Smooth muscle cell (in vitro differentiated cells): ENCODE measurements at regions not wholly inside any gene's neighbourhood (a gene's known extent, or its start where the extent isn't known, plus 50 kb on each side); places are given as distances from the start of the nearest gene placed in this dataset. TPM values are rescaled to one million over a fixed set of nuclear protein-coding genes. Genes with fewer than 3 reads are reported as not detected.

ENCODE experiments used
- DNase-seq: peaks from one replicate; lab custom pipeline; 2025; ENCODE audit not compliant: unreplicated experiment; lab: John Stamatoyannopoulos, UW
- H2AFZ ChIP-seq: fragments of 200-600 bp; sonication (generic); 2 replicates; pipeline ENCODE4 v1.6.0; 2016; ENCODE audit warnings: antibody characterized with exemption, low read depth, mild to moderate bottlenecking
- H3F3A ChIP-seq: fragments of 200-600 bp; sonication (generic); 2 replicates; pipeline ENCODE4 v1.6.0; 2017; ENCODE audit warnings: antibody characterized with exemption, low read depth
- H3K27ac ChIP-seq: fragments of 200-600 bp; sonication (generic); 2 replicates; pipeline ENCODE4 v1.5.1; 2016; ENCODE audit warnings: low read depth, mild to moderate bottlenecking
- H3K27me3 ChIP-seq: fragments of 200-600 bp; sonication (generic); 2 replicates; pipeline ENCODE4 v1.6.1; 2016; ENCODE audit warnings: low read depth, mild to moderate bottlenecking
- H3K36me3 ChIP-seq: fragments of 200-600 bp; sonication (generic); 2 replicates; pipeline ENCODE4 v1.5.1; 2016; ENCODE audit warnings: low read depth
- H3K4me1 ChIP-seq: fragments of 200-600 bp; sonication (generic); 2 replicates; pipeline ENCODE4 v1.5.1; 2016; ENCODE audit warnings: low read depth
- H3K4me2 ChIP-seq: fragments of 200-600 bp; sonication (generic); 2 replicates; pipeline ENCODE4 v1.6.0; 2016; ENCODE audit warnings: mild to moderate bottlenecking
- H3K4me3 ChIP-seq: fragments of 200-600 bp; sonication (generic); 2 replicates; pipeline ENCODE4 v1.5.1; 2016; ENCODE audit warnings: mild to moderate bottlenecking
- H3K79me2 ChIP-seq: fragments of 200-600 bp; sonication (generic); 2 replicates; pipeline ENCODE4 v1.6.0; 2016; ENCODE audit warnings: low read depth, mild to moderate bottlenecking
- H3K9ac ChIP-seq: fragments of 200-600 bp; sonication (generic); 2 replicates; pipeline ENCODE4 v1.6.0; 2016; ENCODE audit warnings: low read depth
- H3K9me3 ChIP-seq: fragments of 200-600 bp; sonication (generic); replicated peaks from 2 replicates; pipeline ENCODE4 v1.5.1; 2016; ENCODE audit warnings: low read depth
- H4K20me1 ChIP-seq: fragments of 200-600 bp; sonication (generic); 2 replicates; pipeline ENCODE4 v1.6.0; 2016; ENCODE audit warnings: low read depth
- WGBS: methylation state at CpG from one replicate; pipeline ENCODE4 v1.1.7; 2016; ENCODE audit warnings: low lambda C conversion rate; 5-methylcytosine and 5-hydroxymethylcytosine counted together
- small RNA-seq: library from RNA; depleted of rRNA; stranded (forward); fragments of <200 nt; gene quantifications from one replicate; pipeline ENCODE3, GENCODE V24; 2014
- TF ChIP-seq, protein P1 (sequence below): fragments of 200-600 bp; sonication (generic); IDR thresholded peaks from 2 replicates; pipeline ENCODE4 v1.5.1; 2017; ENCODE audit warnings: borderline replicate concordance, mild to moderate bottlenecking, antibody characterized with exemption; ENCODE audit not compliant: insufficient read depth, poor library complexity, severe bottlenecking

GRCh38 chr3:70383360-70383831, 71.0 kb upstream of the MDFIC2 start:
- Histone ChIP-seq H3K4me3 (no peak overlapping the region), H4K20me1 (no peaks in the 10 kb centered on the region), H3K36me3 (no peaks in the 10 kb centered on the region), H3F3A (no peaks in the 10 kb centered on the region), H3K9ac (no peak overlapping the region), H3K27me3 (no peaks in the 10 kb centered on the region), H3K27ac (no peak overlapping the region), H3K9me3 (no peaks in the 10 kb centered on the region), H3K79me2 (no peaks in the 10 kb centered on the region), H2AFZ (no peak overlapping the region), H3K4me2 (no peak overlapping the region), H3K4me1 (no peaks in the 10 kb centered on the region)
- TF ChIP-seq, protein P1, sequence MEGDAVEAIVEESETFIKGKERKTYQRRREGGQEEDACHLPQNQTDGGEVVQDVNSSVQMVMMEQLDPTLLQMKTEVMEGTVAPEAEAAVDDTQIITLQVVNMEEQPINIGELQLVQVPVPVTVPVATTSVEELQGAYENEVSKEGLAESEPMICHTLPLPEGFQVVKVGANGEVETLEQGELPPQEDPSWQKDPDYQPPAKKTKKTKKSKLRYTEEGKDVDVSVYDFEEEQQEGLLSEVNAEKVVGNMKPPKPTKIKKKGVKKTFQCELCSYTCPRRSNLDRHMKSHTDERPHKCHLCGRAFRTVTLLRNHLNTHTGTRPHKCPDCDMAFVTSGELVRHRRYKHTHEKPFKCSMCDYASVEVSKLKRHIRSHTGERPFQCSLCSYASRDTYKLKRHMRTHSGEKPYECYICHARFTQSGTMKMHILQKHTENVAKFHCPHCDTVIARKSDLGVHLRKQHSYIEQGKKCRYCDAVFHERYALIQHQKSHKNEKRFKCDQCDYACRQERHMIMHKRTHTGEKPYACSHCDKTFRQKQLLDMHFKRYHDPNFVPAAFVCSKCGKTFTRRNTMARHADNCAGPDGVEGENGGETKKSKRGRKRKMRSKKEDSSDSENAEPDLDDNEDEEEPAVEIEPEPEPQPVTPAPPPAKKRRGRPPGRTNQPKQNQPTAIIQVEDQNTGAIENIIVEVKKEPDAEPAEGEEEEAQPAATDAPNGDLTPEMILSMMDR, result no peak
- no peak for DNase-seq
- 87% methylated on average over 6 of the region's 6 CpGs for WGBS

DNA sequence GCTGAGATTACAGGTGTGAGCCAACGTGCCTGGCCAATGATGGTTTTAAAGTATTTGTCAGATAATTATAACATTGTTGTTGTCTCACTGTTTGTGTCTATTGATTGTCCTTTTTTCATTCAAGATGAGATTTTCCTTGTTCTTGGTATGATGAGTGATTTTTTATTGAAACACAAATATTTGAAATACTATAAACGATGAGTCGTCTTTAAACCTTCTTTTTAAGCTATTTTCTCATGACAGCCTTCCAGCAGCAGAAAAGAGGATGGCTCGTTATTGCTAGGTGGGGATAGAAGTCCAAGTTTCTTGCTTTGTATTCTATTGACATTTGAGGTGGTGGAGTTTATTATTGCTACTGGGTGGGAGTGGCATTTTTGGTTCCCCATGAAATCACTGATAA, 61.7 kb upstream of the MDFIC2 start:
- Histone ChIP-seq H3K27ac (no peak overlapping the region), H3K36me3 (no peaks in the 10 kb centered on the region), H2AFZ (no peak overlapping the region), H3K4me1 (no peaks in the 10 kb centered on the region), H3K4me2 (no peak overlapping the region), H3K27me3 (no peaks in the 10 kb centered on the region), H4K20me1 (no peaks in the 10 kb centered on the region), H3K4me3 (no peak overlapping the region), H3F3A (no peaks in the 10 kb centered on the region), H3K9ac (no peak overlapping the region), H3K79me2 (no peaks in the 10 kb centered on the region), H3K9me3 (no peaks in the 10 kb centered on the region)
- DNase-seq, result no peak
- 89% methylated on average over 4 of the region's 4 CpGs for WGBS
- TF ChIP-seq, protein P1, result no peak

Small RNA genes in the stretch of these regions (small RNA-seq; reads per million reads assigned to genes)
- gene COX6CP6 (not detected), gene RNU6-281P (not detected)
